ENCODE measurements at regions not wholly inside any gene's neighbourhood (a gene's known extent, or its start where the extent isn't known, plus 50 kb on each side); places are given as distances from the start of the nearest gene placed in this dataset.

- no peak for TF ChIP-seq CTCF (IDR thresholded peaks at IDR 0.05)
- TF ChIP-seq POLR2A (IDR thresholded peaks at IDR 0.05) = no peak
These were observed 449.8 kb upstream of the SMIM31 start for GRCh38 chr4:164304101-164304639.
